Smooth muscle cell of the brain vasculature (primary cell): ENCODE measurements at regions not wholly inside any gene's neighbourhood (a gene's known extent, or its start where the extent isn't known, plus 50 kb on each side); places are given as distances from the start of the nearest gene placed in this dataset.

Experiments
- DNase-seq: peaks from one replicate; pipeline ENCODE4 v3.0.0-alpha.2; 2012; ENCODE audit warnings: low read depth, low spot score

DNA sequence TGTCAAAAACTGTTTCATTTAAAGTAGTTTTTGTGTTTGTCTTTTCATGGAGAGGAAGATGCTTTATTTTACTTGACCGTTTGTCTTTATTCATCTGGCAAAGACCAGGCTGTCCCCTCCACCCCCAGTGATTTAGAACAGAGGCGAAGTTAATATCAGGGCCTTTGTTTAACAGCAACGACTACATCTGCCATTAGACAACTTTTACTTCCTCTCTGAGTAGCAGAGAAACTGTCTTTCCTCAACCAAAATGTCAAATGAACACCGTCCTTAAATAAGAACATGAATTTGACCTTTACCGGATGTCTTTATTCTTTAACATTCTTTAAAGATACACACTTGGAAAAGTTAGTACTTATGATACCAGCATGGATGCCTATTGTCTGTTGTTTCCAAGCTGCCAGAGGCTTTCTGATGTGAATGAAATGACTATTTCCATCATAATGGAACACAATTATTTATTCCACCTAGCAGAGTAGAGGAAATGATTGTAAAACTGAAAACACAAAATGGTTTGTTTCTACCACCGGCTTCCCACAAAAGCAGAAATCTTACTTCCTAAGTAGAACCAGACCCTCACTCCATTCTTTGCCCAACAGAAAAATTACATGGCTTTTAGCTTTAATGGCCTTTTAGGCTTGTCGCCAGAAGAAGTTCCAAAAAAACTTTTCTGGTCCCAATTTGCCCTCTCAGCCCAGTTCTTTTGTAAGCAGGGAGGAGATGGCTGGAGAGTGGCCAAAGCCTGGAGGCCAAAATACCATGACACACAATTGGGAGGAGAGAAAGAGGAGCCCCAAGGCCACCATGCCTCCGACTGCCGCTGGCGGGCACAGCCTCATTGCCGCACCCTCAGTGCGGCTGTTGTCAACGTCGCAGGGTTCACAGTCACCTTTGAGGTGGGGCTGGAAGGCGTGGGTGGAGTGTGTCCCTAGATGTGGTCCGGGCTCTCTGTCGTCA lies 168.5 kb downstream of the TEX36 start:
- DNase-seq = no peak

DNA sequence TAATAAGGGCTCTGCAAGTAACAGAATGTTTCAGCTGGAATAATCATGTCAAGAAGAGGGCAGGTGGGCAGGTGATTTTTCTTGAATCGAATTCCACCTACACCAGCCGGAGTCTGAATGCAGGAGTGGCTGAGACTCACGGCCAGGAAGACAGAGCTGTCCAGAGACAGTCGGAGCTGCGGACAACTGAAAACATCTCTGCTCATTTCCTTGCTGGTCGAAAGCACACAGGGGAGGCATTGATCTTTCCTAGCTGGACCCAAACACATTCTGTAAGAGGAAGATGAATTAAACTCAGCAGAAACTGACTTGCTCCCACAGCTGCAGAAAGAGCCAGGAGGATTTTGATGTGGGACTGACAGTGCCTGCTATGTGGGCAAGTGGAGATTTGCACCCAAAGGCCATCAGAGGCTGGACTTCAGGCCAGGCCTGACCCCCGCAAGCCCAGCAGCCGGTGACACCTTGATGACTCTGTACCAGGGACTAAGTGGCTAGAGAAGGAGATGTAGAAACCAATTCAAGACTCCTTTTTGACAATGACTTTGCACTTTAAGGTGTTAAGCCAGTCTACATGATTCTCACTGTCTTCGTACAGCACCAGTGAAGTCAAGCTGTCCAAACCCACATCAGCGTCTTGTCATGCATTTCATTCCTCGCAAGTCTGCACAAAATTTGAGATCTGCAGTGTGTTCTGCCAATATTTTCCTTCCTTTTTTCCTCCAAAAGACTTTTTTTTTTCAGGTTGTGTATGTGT lies 169.4 kb downstream of the TEX36 start:
- DNase-seq = no peak

DNA sequence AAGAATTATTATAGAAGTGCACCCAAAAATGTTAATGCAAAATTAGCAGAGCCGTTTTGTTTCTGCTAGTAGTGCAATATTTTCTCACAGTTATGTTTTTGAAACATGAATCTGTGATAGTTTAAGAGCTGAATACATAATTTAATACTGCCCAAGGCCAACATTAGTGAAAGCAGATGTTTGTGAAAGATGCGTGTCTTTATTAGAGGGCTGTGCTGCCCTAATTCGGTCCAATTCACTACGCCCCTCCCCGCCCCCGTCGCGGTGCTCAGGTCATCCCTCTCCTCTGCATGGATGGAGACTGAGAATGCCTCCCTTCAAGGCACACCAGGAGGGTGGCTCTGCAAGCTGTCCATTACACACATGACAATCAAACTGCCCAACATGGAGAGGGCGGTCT lies 172.0 kb downstream of the TEX36 start:
- DNase-seq = no peak

DNA sequence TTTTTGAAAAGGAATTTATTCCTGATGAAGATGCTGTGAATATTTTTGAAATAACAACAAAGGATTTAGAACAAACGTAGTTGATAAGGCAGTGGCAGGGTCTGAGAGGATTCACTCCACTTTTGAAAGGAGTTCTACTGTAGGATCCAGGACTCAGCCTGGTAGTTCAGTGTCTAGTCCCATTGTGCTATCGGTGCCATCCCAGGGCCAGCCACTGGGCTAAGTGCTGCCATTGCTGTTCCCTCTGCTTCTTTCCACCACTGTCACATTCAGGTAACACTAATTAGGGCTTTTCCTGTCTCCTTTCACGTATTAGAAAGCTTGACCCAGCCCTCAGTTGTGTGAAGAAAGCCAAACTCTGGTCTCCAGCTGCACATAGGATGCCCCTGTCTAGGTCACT lies 177.3 kb downstream of the TEX36 start:
- DNase-seq = no peak

DNA sequence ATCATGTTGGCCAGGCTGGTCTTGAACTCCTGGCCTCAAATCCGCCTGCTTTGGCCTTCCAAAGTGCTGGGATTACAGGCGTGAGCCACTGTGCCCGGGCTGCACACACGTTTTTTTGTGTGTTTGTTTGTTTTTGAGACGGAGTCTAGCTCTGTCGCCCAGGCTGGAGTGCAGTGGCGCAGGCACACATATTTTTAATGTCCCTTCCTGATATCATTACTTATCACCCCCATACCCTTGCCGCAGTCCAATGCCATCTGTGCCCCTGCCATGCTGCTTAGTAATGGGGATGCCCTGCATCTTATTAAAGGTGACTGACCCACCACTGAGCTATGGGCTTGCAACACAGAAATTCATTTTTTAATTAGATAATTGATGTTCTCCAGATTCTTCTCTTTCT lies 180.7 kb downstream of the TEX36 start:
- DNase-seq = no peak

DNA sequence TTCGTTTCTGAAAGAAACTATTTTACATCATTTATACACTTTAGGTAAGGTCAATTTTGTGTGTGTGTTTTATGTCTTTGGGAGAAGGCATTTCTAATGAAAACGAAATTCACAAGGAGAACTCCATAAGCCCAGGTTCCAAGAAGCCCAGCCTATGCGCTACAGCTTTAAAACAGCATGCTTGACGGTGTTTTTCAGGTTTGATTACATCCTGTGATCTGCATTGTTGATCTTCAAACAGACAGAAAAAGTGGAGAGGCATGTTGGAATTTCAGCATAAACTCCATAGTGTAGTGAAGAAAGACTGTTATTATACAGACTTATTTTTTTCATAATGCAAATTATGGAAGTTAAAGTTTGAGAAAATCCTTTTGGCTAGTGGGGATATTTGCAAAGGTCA lies 187.6 kb downstream of the TEX36 start:
- DNase-seq = no peak

DNA sequence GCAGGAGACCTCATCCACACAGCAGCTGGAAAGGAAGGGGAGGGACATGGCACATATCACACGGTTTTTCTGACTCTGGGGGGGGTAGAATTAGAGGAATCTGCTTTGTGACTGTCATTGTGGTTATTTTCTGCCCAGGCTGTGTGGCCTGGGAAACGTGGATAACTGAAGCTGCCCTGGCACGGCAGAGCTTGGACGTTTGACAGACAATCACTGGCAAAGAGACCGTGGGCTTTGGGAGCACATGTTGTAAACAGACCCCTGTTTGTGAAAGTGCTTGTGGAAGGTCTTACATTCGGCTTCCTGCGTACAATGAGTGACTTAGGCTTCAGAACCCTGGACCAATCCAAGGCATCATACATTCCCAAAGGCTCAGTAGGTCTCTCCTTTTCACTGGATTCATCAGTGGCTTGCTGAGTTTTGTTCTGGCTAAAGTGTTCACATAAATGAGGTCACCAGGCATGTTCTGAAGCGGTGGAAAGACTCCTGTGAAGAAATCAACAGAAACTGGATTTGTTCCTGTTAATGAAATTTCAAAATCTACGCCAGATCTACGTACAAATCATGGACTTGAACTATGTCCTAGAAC lies 188.2 kb downstream of the TEX36 start:
- no peak for DNase-seq

DNA sequence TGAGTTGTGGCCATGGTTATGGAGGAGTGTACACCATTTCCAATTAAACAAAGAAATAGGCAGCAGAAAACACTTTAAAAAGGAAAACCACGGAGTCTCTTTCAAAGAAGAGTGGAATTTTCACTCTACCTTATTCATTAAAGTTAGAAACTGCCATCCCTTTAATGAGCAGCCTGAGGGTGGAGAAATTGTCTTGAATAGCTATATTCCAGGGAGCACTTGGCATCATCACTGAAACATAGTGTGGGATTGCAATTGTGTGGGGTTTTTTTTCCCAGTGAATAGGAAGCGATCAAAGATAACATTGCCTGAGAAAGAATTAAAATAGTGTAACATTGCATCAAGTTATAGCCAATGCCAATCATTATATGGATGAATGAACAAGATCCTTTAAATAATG lies 191.6 kb downstream of the TEX36 start:
- no peak for DNase-seq

DNA sequence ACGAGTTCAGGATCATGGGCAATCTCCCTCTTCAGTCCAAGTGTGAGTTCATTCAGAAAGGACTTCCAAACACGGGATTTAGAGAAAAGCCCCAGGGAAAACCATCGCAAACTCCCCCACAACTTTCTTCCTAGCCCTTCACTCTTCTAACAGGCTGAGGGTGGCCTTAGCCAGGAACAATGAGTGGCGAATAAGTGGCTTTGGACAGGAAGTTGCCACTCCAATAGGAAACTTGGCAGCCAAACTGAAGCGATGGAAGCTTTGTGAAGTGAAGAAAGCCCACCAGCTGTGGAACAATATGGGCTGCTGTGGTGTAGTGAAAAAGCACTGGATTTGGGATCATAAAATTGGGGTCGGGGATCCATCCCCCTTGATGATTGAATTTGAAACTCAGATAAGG lies 193.2 kb downstream of the TEX36 start:
- no peak for DNase-seq

DNA sequence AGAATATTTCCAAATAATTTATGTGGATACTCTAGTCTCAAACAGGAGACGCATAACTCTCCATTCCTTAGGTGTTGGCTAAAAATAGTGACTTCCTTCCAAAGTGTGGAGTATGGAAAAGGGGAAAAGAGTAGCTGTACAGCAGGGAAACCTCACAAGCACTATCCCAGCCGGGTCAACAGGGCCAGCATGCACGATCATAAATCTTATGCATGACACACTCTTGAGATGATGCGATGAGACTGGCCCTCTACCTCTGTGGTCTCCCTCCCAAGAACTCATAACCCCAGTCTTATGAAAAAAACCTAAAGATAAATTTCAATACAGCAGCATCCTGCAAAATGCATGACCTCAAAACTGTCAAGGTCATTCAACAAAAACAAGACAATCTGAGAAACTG lies 197.3 kb downstream of the TEX36 start:
- no peak for DNase-seq

DNA sequence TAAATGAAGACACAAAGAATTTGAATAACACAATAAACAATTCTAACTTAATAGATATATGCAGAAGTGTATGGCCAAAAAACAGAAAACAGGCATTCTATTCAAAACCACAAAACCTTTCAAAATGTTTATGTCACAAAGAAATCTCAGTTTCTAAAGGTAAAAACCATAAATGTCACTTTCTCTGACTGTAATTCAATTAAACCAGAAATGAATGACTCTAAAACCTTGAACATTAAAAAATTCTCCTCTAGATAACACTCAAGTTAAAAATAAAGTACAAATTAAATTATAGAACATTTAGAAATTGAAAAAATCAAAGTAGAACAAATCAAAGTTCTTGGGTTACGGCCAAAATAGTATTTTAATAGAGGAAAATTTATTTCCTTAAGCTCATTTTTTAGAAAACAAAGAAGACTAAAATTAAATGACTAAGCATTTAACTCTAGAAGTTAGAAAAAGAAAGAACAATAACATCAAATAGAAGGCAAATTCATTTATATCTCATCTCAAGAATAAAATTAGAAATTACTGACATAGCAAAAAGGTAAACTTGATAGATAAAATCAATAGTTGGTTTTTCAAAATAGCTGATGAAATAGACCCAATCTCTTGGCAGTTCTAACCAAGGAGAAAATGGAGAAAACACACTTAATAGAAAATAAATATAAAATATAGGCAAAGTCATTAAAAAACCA lies 198.8 kb downstream of the TEX36 start:
- no peak for DNase-seq

DNA sequence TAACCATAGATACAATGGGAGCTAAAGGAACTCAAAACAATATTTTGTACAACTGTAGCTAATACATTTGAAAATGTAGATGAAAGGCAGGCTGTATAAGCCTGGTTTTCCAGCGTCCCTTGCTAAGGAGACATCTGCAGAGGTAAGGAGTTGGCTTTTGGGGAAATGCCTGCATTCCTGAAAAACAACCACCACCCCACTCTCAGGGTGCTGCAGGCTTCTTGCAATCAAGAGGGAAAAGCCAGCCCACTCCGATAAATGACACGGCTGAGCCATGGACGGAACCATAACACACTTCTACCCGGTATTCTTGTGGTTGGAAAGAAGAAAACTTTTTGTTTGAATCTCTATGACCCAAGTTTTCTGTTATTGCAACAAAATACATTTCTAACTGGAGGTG lies 200.3 kb downstream of the TEX36 start:
- DNase-seq = no peak

DNA sequence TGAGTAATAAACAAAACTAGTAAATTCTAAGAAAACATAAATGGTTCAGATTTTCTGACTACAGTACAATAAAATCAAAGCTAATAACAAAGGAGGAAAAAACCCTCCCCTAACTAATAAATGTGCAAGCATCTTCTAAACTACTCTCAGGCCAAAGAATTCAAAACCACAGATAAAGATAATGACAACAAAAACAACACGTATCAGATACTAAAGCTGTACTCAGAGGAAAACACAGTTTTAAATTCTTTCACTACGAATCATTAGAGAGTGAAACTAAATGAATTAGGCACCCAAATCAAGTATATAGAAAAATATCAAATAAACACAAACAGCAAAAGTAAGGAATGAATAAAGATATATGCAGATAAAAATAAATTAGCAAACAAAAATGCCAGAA lies 200.9 kb downstream of the TEX36 start:
- DNase-seq = no peak

DNA sequence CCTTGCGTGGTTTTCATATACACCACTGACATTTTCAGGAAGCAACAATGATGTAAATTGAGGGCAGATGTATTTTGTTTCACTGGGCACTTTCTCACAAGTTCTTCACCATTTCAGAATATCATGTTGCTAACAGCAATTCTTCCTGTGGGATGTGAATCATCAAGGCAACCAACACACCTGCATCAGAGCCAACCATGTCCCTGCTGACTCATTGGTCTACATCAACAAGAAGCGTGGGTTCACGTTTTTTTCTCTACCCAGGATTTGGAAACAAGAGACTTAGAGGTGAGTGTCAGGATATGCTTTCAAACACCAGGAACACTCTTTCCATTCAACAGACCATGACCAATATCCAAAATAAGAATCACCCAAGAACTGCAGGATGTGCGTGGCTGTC lies 203.9 kb downstream of the TEX36 start:
- no peak for DNase-seq

DNA sequence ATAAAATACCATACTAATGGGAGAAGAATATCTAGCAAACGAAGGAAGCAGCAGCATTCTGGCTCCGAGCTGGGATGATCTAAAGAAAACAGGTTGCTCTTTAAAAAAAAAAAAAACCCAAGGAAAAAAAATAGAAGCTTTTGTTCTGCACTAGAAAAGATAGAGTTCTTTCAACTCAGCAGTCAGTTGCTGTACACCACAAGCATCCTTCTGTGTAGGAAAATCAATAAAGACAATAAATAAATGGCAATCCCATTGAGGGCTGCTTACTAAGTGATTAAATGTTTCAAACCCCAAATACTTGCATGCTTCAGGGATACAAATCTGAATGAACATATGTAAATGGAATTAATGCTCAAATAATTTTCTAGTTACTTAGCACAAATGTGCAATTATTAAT lies 207.1 kb downstream of the TEX36 start:
- no peak for DNase-seq

DNA sequence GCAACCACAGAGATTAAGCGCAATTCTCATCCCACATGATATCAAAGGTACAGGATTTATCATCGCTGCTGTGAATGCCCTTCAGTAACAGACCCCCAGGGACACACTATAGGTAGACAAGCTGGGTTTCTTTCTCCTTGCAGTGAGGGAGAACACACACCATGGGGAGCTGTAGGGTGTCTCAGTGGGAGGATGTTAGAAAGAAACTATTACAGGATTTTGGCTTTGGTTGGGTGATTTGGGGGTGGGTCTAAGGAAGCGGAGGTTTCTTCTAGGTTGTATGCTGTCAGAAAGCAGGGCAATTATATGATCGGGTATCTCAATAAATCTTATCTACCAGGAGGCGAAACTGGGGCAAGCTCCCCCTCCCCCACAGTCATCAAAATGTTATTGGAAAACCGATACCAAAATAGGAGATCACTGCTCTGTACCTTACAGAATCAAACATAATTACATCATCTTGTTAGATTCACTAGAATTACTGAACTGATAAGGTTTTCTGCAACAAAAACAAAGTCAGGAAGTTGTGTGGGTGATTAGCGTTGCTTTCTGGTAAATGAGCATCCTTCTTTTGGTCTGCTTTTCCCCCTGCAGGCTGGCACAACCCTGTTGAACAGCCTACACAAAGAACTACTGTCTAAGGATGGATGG lies 209.7 kb downstream of the TEX36 start:
- DNase-seq = no peak

DNA sequence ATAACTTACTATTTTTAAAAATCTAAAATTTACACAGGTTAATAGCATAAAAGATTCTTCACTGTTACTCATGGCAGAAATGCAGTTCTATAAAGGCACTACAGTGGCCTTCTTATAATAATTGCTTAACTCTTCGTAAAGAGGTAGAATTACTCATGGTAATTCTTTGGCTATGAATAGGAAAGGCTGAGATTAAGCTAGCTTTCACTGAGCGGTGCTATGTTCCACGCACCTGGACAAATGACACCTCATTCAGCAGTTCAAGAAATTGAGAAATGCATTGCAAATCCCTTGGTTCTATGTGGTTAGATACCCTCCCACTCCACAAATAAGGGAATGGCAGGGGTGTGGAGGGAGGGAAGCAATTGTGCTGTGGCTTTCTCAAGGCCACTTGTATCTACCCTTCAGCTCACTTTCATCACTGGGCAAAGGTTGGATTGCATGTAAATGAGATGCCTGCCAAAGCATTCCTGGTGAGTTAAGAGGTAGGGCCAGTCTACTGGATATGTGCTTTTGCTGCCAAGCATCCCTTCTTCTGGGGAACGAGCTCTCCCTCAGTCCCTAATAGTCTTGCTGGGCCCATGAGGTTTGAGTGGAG lies 210.9 kb downstream of the TEX36 start:
- no peak for DNase-seq

DNA sequence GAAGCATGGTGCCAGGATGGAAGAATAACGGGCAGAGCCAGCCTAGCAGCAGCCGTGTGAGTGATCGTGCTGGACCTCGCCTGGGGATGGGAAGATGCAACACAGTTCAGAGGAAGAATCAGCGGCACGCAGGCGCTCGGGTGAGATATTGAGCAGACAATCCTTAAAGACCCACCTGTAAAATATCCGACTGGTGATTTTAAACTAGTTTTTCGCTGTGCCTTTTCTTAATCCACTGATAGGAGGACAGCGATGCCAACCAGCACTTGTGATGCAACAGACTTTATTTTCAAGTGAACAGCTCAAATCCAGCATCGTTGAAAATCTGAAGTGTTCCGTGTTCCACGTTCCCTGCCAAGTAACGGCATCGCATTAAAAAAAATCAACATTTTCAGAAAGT lies 214.7 kb downstream of the TEX36 start:
- DNase-seq = no peak

DNA sequence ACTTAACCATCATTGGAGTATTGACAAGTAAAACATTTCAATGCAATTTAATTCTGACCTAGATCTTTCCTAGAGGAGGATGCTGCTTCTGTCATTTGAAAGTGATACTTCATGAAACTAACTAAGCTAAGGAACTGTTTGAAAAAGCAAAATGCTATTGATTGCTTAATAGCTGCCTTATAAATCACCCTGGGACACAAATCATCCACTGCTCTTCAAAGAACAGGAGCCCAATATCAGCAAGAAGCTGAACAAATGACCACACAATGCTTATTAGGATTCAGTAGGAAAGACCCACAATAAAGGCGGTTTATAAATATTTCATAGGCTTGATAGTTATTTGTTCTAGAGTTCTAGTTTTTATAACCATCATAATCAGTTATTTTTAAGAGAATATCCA lies 216.3 kb downstream of the TEX36 start:
- DNase-seq = no peak

DNA sequence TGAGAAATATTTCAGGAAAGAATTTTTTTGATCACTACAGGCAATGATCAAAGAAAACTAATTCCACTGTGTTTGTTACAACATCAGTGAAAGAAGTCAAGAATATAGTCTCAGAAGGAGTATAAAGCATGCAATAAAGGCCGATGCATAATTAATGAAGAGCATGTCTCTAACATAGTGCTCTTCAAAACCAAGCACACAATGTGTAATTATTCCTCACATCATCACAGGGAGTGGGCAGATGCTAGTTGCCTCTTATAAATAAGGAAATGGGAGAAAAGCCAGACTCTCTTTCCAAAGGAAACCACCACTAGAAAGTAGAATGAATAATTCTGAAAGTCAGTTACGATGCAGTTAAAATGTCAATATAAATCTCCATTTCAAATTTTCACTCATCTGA lies 220.1 kb downstream of the TEX36 start:
- no peak for DNase-seq

DNA sequence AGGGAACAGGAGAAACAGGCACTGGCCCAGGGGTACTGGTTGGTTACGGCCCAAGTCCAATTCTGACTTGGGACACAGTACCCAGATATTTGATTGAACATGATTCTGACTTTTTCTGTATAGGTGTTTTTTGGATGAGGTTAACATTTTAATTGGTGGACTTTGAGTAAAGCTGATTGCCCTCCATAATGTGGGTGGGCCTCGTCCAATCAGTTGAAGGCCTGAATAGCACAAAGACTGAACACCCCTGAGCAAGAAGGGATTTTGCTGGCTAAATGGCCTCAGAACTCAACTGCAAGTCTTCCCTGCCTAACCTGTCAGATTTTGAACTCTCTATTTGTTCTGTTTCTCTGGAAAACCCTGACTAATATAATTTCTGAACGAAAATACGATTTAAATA lies 222.6 kb downstream of the TEX36 start:
- DNase-seq = no peak
